ENCODE measurements at regions not wholly inside any gene's neighbourhood (a gene's known extent, or its start where the extent isn't known, plus 50 kb on each side); places are given as distances from the start of the nearest gene placed in this dataset.
A peak's percentile ranks its signal among the peaks of the same experiment; 100 is the strongest.

DNA sequence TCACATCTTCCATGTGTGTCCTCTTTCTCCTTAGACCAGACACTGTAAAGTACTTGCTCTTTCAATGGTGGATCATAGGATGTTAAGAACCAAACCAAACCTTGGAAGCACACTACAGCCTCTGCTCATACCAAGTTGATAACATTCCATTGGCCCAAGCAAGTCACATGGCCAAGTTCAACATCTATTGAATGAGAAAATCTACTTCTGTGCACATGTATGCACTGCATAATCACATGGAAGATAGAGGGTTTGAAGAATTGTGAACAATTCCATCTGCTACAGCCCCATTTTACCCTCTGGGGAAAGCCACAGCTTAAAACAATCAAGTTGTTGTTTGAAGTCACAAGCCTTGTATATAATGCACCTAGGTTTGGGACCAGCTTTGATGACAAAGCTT, 68.2 kb downstream of the MFAP3 start:
- no peak for DNase-seq (ENCODE audit: low spot score)

DNA sequence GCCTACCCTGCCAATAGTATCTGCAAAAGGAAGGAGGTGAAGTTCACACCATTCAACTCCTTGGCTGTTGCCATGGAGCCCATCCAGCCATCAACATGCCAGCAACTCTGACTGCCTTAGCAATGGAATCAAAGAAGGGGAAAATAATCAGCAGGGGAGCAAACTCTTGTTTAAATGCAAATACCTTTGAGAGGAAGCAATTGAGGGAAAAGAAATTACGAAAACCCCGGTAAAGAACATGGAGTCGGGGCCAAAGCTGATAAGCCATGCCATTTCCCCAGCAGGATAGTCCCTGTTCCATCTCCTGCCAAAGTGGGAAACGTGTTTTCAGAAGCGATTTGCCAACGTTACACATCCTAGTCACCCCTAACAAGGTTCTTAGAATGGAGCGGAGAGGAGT, 69.0 kb downstream of the MFAP3 start:
- no peak for DNase-seq (ENCODE audit: low spot score)

DNA sequence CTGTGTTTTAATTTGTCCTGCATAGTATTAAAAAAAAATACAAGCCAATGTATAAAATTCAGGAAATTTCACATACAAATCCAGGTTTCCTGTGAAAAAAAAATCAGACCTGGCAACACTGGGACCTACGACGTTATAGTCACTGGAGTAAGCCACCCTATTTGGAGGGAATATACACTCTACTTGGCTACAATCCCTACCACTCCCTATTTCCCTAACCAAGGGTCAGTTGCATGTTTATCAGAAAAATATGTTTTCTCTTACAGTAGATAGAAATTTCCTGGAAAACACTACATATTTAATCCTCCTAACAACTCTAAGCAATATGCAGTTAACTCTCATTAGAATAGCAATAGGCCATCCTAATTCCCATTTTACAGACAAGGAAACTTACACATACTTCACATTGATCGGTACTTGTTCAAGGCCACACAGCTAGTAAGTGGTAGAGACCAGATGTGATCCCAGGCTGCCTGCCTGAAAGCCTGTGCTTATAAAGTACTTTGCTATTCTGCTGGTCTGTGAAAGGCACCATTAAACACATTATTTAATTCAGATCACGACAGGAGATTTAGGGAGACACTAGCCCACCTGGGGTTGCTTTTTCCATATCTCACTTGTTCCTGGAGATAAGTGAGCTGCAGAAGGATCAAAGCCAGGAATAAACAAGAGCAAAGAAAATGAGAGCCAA, 70.8 kb downstream of the MFAP3 start:
- DNase-seq (ENCODE audit: low spot score): no peak

DNA sequence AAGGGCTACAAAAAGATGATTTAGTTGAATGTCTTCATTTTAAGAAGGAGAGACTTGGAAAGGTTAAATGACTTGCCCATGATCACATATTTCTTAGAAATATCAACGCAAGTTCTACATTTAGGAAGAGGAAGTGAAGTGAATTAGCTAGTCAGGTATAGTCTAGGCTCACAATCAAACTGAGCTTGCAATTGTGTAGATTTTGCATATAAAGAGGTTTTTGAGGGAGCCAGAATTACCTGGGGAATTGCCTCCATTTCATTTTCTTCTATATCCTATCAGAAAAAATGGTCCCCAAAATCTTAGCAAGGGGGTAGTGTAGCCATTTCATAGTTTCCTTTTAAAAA, 71.3 kb downstream of the MFAP3 start:
- no peak for DNase-seq (ENCODE audit: low spot score)

DNA sequence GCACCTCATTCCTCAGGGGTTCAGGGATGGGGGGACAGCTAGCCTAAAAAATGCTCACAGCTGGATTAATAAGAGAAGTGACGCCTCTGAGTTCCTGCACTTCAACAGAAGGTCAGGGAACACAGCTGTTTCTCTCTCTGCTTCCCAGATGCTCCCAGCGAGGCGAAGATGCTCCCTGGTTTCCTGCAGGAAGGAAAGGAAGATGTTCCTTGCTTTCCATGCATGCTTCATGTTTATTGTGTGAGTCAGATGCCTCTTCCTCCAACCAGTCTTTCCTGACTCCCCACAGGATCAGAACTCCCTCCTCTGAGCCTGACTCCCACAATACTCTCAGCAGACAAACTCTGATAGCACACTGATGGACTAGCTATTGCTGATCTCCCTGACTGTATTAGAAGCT, 71.9 kb downstream of the MFAP3 start:
- DNase-seq (ENCODE audit: low spot score): peak; percentile 20

DNA sequence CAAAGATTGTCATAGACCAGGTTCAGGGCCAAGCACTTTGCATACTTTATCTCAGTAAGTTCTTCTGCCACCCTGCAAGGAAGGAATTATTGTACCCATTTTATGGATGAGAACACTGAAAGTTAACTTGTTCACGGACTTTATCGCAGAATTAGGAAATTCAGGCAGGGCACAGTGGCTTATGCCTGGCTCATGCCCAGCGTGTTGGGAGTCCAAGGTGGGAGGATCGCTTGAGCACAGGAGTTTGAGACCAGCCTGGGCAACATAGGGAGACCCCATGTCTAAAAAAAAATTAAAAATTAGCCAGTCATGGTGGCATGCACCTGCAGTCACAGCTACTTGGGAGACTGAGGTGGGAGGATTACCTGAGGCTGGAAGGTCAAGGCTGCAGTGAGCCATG, 72.4 kb downstream of the MFAP3 start:
- no peak for DNase-seq (ENCODE audit: low spot score)

DNA sequence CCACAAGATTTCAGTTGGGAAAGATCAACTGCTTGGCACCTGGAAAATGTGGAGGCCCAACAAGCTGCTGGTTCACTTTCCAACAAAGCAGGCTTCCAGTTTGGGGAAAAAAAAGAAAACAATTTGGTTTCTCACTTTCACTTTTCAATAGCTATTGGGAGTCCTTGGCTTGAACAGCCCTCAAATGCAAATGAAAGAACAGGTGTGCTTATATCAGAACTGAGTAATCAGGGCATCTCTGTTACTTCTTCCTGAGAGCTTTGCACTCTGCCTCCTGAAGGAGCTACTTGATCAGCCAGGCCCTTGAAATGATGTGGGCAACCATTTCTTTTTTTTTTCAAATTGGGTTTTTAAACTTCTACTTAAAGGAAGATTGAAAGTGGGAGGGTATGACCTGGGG, 73.5 kb downstream of the MFAP3 start:
- DNase-seq (ENCODE audit: low spot score): no peak

DNA sequence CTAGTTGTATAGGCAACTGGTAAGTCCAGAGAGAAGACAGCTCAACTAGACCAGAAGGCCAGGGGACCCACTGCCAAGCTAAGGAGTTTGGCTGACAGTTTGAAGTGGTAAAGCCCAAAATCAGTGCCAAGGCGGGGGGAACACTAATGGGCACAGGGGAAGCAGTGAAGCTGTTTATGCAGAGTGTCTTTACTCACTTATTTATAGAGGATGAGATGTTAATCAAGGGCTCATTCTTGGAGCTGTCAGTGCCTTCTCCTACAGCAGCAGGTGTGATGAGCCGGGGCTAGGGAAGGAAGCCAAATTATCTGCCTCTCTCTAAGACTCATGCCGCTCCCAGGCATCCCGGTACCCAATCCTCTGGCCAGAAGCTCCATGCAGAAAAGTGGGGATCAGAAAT, 75.2 kb upstream of the GALNT10 start:
- no peak for DNase-seq (ENCODE audit: low spot score)

DNA sequence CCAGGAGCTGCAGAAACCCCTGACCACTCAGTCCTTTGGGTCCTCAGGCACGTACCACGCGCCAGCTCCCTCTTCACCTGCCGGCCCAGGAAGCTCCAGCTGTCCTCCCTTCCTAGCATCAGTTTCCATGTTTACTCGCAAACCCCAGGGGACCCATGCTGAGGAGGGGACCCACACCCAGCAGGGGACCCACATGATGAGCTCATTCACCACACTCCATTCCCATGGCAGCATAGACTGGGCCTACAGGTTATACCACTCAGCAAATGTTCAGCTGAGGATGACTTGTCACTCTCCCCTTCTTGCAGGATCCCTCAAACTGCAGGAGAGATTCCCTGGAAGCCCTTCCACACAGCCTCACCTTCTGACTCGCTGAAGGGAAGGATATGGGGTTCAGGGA, 73.5 kb upstream of the GALNT10 start:
- no peak for DNase-seq (ENCODE audit: low spot score)

DNA sequence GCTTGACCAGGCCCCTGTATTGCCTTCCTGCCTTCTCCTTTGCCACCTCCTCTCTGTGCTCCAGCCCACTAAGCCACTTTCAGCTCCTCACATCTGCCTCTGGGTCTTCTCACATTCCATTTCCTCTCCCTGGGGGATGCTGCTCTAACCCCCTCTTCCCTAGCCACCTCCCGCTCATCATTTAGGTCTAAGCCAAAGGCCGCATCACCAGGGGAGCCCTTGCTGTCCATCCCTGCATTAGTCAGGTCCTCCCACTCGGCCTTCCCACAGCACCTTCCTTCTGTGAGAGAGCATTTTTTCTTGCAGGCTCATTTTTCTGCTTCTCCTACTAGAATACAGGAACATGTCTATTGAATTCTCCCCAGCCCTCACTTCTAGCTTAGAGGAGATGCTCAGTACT, 72.6 kb upstream of the GALNT10 start:
- DNase-seq (ENCODE audit: low spot score): no peak

DNA sequence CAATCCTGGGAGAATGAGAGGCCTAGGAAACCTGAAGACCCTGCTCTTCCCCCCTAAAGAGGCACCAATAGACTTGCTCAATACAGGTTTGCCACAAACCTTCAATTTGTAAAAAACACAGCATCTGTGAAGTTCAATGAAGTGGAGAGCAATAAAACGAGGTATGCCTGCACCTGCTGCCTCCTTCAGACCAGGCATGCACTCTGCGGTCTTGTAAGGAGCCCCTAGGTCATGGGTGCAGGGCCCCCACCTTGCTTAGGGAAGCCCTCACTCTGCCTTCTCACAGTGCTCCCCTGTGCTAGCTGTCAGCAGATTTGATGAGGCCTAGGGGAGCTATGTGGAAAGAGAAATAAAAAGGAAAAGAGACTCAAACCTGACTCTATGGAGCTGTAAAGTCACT, 72.1 kb upstream of the GALNT10 start:
- DNase-seq (ENCODE audit: low spot score): no peak

DNA sequence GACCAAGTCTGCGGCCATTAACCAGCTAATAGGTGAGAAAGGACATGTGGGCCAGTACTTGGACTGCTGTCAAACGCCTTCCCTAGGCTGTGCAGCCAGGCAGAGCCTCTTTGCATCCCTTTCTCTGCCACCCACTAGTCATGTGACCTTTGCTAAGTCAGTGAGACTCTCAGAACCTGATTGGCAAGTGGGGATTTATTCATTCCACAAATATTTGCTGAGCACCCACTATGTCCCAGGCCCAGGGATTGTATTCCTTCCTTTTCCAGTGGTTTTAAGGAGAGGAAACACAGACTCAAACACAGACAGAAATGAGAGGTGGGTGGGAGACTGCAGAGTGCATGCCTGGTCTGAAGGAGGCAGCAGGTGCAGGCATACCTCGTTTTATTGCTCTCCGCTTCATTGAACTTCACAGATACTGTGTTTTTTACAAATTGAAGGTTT, 71.6 kb upstream of the GALNT10 start:
- peak; percentile 18 for DNase-seq (ENCODE audit: low spot score)

DNA sequence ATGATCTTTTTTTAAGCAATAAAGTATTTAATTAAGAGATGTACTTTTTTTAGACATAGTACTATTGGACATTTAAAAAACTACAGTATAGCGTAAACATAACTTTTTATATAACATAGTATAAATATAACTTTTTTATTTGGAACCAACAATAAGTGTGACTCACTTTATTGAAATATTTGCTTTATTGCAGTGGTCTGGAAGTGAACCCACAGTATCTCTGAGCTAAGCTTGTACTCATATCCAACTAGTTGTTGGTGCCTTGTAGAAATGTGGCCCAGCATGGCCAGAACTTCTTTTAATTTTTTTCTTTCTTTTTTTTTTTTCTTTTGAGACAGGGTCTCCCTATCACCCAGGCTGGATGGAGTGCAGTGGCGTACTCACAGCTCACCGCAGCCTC, 61.5 kb upstream of the GALNT10 start:
- no peak for DNase-seq (ENCODE audit: low spot score)

DNA sequence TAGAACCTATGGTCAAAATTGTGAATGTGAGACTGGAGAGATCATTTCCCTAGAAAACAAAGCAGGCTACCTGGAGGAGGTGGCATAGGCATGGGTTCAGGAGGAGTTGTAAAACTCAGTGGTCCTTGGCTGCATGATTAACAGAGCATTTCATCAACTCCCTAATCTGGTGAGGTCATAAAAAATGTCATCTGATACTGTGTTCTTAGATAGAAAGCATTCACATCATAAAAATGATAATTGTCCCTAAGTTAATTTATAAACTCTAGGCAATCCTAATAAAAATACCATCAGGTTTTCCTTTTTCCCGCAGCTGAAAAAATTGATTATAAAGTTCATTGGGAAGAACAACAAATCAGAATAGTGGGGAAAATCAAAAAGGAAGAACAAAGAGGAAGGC, 60.6 kb upstream of the GALNT10 start:
- DNase-seq (ENCODE audit: low spot score): no peak

DNA sequence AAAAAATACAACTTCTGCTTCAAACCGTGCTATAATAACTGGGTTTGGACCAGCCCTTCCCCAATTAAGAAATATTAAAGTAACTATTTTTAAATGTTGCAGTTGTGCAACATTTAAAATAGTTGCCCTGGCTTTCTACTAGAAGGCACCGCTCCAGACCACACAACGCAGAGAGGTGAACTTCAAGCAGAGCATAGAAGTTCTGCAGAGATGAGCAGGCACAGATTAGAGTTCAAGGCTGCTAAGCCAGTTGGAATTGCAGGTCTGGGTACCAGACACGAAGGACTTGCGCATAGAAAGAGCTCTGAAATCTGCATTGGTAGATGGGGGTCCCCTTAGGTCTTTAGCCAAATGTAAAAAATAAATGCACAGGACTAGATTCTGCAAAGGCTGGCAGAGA, 58.7 kb upstream of the GALNT10 start:
- DNase-seq (ENCODE audit: low spot score): no peak

DNA sequence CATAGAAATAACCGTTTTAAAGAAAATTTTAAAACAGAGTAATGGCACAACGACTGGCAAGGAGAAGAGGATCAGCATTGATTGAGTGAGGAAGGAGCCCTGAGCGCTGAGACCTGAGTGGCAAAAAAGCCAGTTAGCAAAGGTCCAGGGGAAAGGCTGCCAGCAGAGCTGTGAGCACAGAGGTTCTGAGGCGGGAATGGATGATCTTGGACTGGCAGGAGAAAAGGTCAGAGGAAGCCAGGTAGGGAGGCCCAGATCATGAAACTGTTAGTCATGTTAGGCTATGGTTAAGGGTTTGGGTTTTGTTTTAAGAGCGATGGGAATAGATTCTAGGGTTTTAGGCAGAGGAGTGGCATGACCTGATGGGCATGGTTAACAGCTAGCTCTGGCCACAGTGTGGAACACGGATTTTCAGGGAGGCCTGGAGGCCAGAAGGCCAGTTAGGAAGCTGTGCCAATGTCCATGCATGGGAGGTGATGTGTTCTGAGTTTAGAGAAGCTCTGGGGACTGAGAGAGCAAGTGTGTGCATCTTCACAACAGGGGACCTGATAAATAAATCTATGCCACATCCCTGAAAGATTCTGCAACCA, 57.7 kb upstream of the GALNT10 start:
- DNase-seq (ENCODE audit: low spot score): no peak

DNA sequence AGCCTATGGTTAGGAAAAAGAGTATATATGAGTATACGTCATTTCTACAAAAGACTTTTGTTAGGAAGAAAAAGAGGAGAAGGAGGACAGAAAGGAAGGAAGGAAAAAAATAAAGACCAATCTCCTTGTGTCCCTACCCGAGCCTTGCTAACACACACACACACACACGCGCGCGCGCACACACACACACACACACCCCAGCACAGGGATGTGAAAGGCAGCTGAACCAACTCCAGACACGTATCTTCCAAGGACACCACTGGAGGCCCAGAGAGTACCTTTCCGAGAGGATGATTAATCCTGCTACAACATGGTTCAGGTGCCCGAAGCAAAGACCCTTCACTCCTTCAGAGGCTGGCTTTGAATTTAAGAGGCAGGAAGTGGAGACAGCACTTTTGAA, 56.9 kb upstream of the GALNT10 start:
- DNase-seq (ENCODE audit: low spot score): no peak

DNA sequence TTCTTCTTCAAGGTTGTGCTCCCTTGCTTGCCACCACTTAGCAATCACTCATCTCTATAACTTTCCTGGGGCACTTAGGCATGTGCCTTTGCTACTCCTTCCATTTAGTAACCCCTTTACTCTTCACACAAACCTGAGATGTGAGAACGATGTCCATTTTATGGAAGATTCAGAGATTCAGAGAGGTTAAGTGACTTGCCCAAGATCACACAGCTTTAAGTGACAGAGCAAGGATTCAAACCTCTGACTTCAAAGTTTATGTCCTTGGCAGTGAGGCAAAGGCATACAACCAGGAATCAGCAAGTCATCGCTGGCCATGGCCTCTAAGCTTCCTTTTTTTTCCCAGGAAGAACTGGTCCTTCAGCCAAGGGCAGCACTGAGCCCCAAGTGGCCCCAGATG, 56.0 kb upstream of the GALNT10 start:
- no peak for DNase-seq (ENCODE audit: low spot score)

DNA sequence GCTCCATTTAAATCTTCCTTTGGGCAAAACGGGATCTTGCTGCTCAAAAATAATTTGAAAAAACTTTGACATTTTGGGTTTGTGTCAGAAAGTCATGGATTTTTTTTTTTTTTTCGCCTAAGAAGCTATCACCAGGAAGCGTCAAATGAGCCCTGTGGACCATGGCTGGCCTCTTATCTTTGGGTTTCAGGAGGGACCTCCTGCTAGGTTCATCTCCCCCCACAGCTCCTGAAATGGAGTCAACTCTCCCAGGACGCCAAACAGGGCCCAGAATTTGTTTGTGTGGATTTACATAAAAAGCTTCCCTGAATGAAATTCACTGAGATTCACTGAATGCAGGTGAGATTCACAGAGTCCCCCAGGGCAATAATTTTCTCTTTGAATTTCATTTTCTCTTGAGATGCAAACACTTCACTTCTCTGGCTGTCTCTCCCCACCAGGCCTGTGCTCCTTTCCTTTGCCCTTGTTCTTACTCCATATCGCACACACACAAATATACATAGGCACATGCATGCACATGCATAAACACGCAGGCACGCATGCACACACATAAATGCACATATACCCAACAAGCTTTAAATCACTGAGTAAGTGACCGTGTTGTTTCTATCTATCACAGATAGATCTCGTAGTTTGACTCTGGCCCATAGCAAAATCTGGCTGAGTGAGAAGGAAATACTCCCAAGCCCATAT, 55.3 kb upstream of the GALNT10 start:
- no peak for DNase-seq (ENCODE audit: low spot score)

DNA sequence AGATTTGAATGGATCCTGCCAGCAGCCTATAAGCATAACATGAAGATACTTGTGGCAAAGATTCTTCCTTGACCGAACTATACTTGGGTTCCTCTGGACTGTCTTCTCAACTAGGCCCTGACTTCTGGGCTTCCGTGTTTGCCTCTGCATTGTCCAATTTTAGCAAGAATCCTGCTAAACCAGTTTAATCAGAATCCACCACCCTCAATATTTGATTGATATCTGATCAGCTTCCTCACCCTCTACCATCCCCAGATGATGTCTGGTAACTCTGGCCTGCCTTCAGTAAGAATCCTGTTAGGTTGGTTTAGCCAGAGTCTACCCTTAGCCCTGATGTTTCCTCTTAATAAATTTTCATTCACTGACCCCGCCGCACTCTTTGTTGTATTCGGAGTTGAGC, 54.4 kb upstream of the GALNT10 start:
- DNase-seq (ENCODE audit: low spot score): no peak

DNA sequence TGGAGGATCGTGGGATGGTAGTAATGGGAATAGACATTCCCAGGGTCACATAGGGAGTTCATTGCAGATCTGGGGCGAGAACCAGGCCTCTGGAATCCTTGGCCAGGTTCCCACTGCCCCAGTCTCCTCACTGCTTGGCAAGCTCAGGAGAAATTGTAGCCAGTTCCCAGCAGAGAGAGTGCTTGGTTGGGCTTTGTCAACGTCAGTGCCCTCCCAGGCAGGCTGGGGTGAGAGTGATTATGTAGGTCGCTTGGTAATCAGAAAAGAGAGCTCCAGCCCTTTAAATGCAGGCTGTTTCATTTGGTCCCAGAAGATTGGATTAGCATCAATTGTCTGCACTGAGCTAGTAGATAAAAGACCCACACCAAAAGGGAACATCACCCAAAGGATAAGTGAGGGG, 51.8 kb upstream of the GALNT10 start:
- no peak for DNase-seq (ENCODE audit: low spot score)

DNA sequence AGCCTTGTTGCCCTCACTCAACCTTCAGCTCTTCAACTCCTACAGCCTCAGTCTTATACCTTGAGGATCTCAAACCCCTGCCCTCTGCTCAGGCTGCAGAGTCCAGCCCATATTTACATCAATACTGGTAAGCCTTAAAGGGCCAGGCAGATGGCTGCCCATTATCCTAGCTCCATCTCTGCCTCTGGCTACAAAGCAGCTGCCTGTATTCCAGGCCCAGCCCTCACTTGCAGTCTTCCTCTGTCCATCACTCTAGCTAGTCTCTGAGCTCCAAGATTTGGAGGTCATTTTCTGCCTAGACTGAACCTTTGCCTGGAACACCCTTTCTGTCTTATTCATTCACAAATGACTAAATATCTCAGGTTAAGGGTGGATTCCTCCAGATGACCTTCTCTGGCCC, 50.2 kb upstream of the GALNT10 start:
- DNase-seq (ENCODE audit: low spot score): no peak
